ENCODE measurements at regions not wholly inside any gene's neighbourhood (a gene's known extent, or its start where the extent isn't known, plus 50 kb on each side); places are given as distances from the start of the nearest gene placed in this dataset.

GRCh38 chr6:93177918-93178317 lies 241.4 kb downstream of the EPHA7 start:
- DNase-seq (ENCODE audit: low read depth in 1 of 2, low spot score in 1 of 2): no peak
- Histone ChIP-seq H3K4me1 (no peaks in the 10 kb centered on the region), H3K4me3 (no peak overlapping the region), H3K9me3 (no peaks in the 10 kb centered on the region), H3K27ac (no peak overlapping the region), H3K4me2 (no peak overlapping the region)
- ATAC-seq: no peak
- ChIA-PET POLR2A (no interaction called here), CTCF (no interaction called here)
- no peak for FAIRE-seq
- TF ChIP-seq FOSL2 (IDR thresholded peaks at IDR 0.05): no peak
- no peak for TF ChIP-seq FOSL2 (CRISPR knock-in tag; IDR thresholded peaks at IDR 0.05)
- TF ChIP-seq NPAS2 (CRISPR knock-in tag; IDR thresholded peaks at IDR 0.05; ENCODE audit: borderline replicate concordance): no peak
- TF ChIP-seq, protein P1, sequence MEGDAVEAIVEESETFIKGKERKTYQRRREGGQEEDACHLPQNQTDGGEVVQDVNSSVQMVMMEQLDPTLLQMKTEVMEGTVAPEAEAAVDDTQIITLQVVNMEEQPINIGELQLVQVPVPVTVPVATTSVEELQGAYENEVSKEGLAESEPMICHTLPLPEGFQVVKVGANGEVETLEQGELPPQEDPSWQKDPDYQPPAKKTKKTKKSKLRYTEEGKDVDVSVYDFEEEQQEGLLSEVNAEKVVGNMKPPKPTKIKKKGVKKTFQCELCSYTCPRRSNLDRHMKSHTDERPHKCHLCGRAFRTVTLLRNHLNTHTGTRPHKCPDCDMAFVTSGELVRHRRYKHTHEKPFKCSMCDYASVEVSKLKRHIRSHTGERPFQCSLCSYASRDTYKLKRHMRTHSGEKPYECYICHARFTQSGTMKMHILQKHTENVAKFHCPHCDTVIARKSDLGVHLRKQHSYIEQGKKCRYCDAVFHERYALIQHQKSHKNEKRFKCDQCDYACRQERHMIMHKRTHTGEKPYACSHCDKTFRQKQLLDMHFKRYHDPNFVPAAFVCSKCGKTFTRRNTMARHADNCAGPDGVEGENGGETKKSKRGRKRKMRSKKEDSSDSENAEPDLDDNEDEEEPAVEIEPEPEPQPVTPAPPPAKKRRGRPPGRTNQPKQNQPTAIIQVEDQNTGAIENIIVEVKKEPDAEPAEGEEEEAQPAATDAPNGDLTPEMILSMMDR (IDR thresholded peaks at IDR 0.05): no peak
- TF ChIP-seq RNF2 (IDR thresholded peaks at IDR 0.05; ENCODE audit: borderline replicate concordance, low read depth): no peak
- no peak for TF ChIP-seq HMGXB4 (CRISPR knock-in tag; IDR thresholded peaks at IDR 0.05; ENCODE audit: borderline replicate concordance)
- no peak for TF ChIP-seq TP53 (CRISPR knock-in tag; IDR thresholded peaks at IDR 0.05)
- TF ChIP-seq POLR2A (IDR thresholded peaks at IDR 0.05; ENCODE audit: low read length): no peak
- TF ChIP-seq SMC3 (IDR thresholded peaks at IDR 0.05): no peak
- no peak for TF ChIP-seq CBX2 (IDR thresholded peaks at IDR 0.05; ENCODE audit: borderline replicate concordance, low read depth)
- no peak for TF ChIP-seq EHMT2 (IDR thresholded peaks at IDR 0.05; ENCODE audit: low read depth)
- TF ChIP-seq, protein P2, sequence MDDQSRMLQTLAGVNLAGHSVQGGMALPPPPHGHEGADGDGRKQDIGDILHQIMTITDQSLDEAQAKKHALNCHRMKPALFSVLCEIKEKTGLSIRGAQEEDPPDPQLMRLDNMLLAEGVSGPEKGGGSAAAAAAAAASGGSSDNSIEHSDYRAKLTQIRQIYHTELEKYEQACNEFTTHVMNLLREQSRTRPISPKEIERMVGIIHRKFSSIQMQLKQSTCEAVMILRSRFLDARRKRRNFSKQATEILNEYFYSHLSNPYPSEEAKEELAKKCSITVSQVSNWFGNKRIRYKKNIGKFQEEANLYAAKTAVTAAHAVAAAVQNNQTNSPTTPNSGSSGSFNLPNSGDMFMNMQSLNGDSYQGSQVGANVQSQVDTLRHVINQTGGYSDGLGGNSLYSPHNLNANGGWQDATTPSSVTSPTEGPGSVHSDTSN (IDR thresholded peaks at IDR 0.05): no peak
- no peak for TF ChIP-seq RARB (CRISPR knock-in tag; IDR thresholded peaks at IDR 0.05)
- no peak for TF ChIP-seq ELK1 (IDR thresholded peaks at IDR 0.05; ENCODE audit: low read depth, low read length)
- no peak for TF ChIP-seq E2F6 (IDR thresholded peaks at IDR 0.05; ENCODE audit: borderline replicate concordance, low read depth)
- TF ChIP-seq MYC (IDR thresholded peaks at IDR 0.05; ENCODE audit: borderline replicate concordance, low read length): no peak
- no peak for TF ChIP-seq HOXB13 (CRISPR knock-in tag; IDR thresholded peaks at IDR 0.05; ENCODE audit: low read depth)
- TF ChIP-seq HDAC2 (IDR thresholded peaks at IDR 0.05): no peak
- TF ChIP-seq RFX5 (IDR thresholded peaks at IDR 0.05): no peak
- WGBS (ENCODE audit: missing lambda C conversion rate): 37% methylated on average over 2 of the region's 2 CpGs

- ChIA-PET POLR2A (no interaction called here), CTCF (no interaction called here)
- TF ChIP-seq CHD4 (IDR thresholded peaks at IDR 0.05; ENCODE audit: borderline replicate concordance): no peak
- TF ChIP-seq NR3C1 (IDR thresholded peaks at IDR 0.05): no peak
- no peak for TF ChIP-seq CEBPB (IDR thresholded peaks at IDR 0.05)
- no peak for TF ChIP-seq CHD2 (IDR thresholded peaks at IDR 0.05; ENCODE audit: low read length, partially characterized antibody)
- TF ChIP-seq GATA3 (IDR thresholded peaks at IDR 0.05; ENCODE audit: borderline replicate concordance): no peak
- no peak for TF ChIP-seq POLR2AphosphoS2 (conservative IDR thresholded peaks at IDR 0.05; ENCODE audit: low read length)
- no peak for TF ChIP-seq MAZ (IDR thresholded peaks at IDR 0.05; ENCODE audit: borderline replicate concordance, low read depth, low read length)
- no peak for TF ChIP-seq FOXS1 (CRISPR knock-in tag; IDR thresholded peaks at IDR 0.05)
- no peak for TF ChIP-seq ESRRA (IDR thresholded peaks at IDR 0.05; ENCODE audit: borderline replicate concordance, low read length)
- no peak for TF ChIP-seq NPAS2 (CRISPR knock-in tag; IDR thresholded peaks at IDR 0.05; ENCODE audit: borderline replicate concordance)
- no peak for TF ChIP-seq RFX5 (IDR thresholded peaks at IDR 0.05)
- no peak for TF ChIP-seq JUNB (IDR thresholded peaks at IDR 0.05)
- no peak for TF ChIP-seq NFE2L2 (conservative IDR thresholded peaks at IDR 0.05; ENCODE audit: low read length)
- TF ChIP-seq MAFK (IDR thresholded peaks at IDR 0.05; ENCODE audit: partially characterized antibody): no peak
- no peak for TF ChIP-seq ZC3H11A (IDR thresholded peaks at IDR 0.05)
- no peak for TF ChIP-seq CBX2 (IDR thresholded peaks at IDR 0.05; ENCODE audit: borderline replicate concordance, low read depth)
- TF ChIP-seq ZFP36 (IDR thresholded peaks at IDR 0.05; ENCODE audit: borderline replicate concordance, partially characterized antibody): no peak
- DNase-seq (ENCODE audit: low read depth in 1 of 2, low spot score in 1 of 2) (no peak), ATAC-seq (no peak), FAIRE-seq (no peak)
- Histone ChIP-seq H3K4me3 (no peak overlapping the region), H3K27ac (no peak overlapping the region), H3K9me3 (no peaks in the 10 kb centered on the region), H3K4me1 (no peaks in the 10 kb centered on the region), H3K4me2 (no peak overlapping the region)
- WGBS (ENCODE audit: missing lambda C conversion rate): 12% methylated on average over 3 of the region's 3 CpGs
Measured at GRCh38 chr6:93177438-93177837, 241.9 kb downstream of the EPHA7 start.
